ENCODE measurements at regions not wholly inside any gene's neighbourhood (a gene's known extent, or its start where the extent isn't known, plus 50 kb on each side); places are given as distances from the start of the nearest gene placed in this dataset.

DNA sequence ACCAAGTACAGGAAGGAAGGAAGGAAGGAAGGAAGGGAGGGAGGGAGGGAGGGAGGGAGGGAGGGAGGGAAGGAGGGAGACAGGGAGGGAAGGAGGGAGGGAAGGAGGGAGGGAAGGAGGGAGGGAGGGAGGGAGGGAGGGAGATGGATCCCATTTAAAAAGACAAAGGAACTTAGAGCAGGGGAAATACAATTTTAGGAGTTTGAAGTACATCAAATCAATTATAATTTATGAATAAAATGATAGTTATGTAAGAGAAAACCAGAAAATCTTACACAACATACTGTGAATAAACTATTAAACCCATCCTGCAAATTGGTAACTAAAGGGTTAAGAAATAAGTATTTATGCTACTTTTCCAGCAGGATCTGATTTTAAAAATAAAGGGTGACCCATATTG is 475.9 kb downstream of the HDGFL1 start:
- no peak for TF ChIP-seq AR (CRISPR knock-in tag; IDR thresholded peaks at IDR 0.05)
- TF ChIP-seq, protein P1, sequence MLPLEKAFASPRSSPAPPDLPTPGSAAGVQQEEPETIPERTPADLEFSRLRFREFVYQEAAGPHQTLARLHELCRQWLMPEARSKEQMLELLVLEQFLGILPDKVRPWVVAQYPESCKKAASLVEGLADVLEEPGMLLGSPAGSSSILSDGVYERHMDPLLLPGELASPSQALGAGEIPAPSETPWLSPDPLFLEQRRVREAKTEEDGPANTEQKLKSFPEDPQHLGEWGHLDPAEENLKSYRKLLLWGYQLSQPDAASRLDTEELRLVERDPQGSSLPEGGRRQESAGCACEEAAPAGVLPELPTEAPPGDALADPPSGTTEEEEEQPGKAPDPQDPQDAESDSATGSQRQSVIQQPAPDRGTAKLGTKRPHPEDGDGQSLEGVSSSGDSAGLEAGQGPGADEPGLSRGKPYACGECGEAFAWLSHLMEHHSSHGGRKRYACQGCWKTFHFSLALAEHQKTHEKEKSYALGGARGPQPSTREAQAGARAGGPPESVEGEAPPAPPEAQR (CRISPR knock-in tag; IDR thresholded peaks at IDR 0.05), result no peak
- TF ChIP-seq NFATC4 (CRISPR knock-in tag; IDR thresholded peaks at IDR 0.05), result no peak
- no peak for TF ChIP-seq ZNF416 (CRISPR knock-in tag; IDR thresholded peaks at IDR 0.05)
- TF ChIP-seq, protein P2, sequence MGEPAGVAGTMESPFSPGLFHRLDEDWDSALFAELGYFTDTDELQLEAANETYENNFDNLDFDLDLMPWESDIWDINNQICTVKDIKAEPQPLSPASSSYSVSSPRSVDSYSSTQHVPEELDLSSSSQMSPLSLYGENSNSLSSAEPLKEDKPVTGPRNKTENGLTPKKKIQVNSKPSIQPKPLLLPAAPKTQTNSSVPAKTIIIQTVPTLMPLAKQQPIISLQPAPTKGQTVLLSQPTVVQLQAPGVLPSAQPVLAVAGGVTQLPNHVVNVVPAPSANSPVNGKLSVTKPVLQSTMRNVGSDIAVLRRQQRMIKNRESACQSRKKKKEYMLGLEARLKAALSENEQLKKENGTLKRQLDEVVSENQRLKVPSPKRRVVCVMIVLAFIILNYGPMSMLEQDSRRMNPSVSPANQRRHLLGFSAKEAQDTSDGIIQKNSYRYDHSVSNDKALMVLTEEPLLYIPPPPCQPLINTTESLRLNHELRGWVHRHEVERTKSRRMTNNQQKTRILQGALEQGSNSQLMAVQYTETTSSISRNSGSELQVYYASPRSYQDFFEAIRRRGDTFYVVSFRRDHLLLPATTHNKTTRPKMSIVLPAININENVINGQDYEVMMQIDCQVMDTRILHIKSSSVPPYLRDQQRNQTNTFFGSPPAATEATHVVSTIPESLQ (CRISPR knock-in tag; IDR thresholded peaks at IDR 0.05), result no peak
- TF ChIP-seq SP1 (CRISPR knock-in tag; conservative IDR thresholded peaks at IDR 0.05), result no peak
- TF ChIP-seq ZNF425 (CRISPR knock-in tag; conservative IDR thresholded peaks at IDR 0.05), result no peak
- no peak for TF ChIP-seq RORB (CRISPR knock-in tag; IDR thresholded peaks at IDR 0.05)
- no peak for TF ChIP-seq FOXK1 (CRISPR knock-in tag; IDR thresholded peaks at IDR 0.05)
- no peak for TF ChIP-seq ZNF396 (CRISPR knock-in tag; IDR thresholded peaks at IDR 0.05; ENCODE audit: borderline replicate concordance)
- TF ChIP-seq ZNF671 (CRISPR knock-in tag; IDR thresholded peaks at IDR 0.05), result no peak
- no peak for TF ChIP-seq EMX1 (CRISPR knock-in tag; IDR thresholded peaks at IDR 0.05)
- no peak for TF ChIP-seq CREM (CRISPR knock-in tag; IDR thresholded peaks at IDR 0.05)
- no peak for TF ChIP-seq SOX15 (CRISPR knock-in tag; IDR thresholded peaks at IDR 0.05)
- TF ChIP-seq ZNF219 (CRISPR knock-in tag; IDR thresholded peaks at IDR 0.05; ENCODE audit: borderline replicate concordance), result no peak
- TF ChIP-seq, protein P3, sequence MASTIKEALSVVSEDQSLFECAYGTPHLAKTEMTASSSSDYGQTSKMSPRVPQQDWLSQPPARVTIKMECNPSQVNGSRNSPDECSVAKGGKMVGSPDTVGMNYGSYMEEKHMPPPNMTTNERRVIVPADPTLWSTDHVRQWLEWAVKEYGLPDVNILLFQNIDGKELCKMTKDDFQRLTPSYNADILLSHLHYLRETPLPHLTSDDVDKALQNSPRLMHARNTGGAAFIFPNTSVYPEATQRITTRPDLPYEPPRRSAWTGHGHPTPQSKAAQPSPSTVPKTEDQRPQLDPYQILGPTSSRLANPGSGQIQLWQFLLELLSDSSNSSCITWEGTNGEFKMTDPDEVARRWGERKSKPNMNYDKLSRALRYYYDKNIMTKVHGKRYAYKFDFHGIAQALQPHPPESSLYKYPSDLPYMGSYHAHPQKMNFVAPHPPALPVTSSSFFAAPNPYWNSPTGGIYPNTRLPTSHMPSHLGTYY (CRISPR knock-in tag; IDR thresholded peaks at IDR 0.05), result no peak
- no peak for TF ChIP-seq AFF4 (CRISPR knock-in tag; IDR thresholded peaks at IDR 0.05; ENCODE audit: borderline replicate concordance)
- no peak for TF ChIP-seq ZNF138 (CRISPR knock-in tag; conservative IDR thresholded peaks at IDR 0.05)
- Mint-ChIP-seq H3K4me1 (peaks cover 6% of the 10 kb centered on the region; the same call in 1 of the 2 replicates), H3K27ac (no peak overlapping the region), H3K36me3 (no peaks in the 10 kb centered on the region), H3K4me3 (no peak overlapping the region), H3K27me3 (ENCODE audit: low read depth) (no peaks in the 10 kb centered on the region), H3K9me3 (peaks cover 3% of the 10 kb centered on the region; the same call in 1 of the 2 replicates)
- ChIA-PET CTCF (no interaction called here), POLR2A (no interaction called here)
- ATAC-seq (no peak), DNase-seq (ENCODE audit: low spot score) (no peak)
